OCI-M1 (cell line): ENCODE measurements at regions not wholly inside any gene's neighbourhood (a gene's known extent, or its start where the extent isn't known, plus 50 kb on each side); places are given as distances from the start of the nearest gene placed in this dataset.
"Not testable (repeated sequence)": the region's sequence is repeated elsewhere in the genome, so short reads cannot be mapped to it uniquely, and the experiment has no call there.

Experiments
- DNase-seq: peaks from one replicate; lab custom pipeline; 2025; lab: John Stamatoyannopoulos, UW

DNA sequence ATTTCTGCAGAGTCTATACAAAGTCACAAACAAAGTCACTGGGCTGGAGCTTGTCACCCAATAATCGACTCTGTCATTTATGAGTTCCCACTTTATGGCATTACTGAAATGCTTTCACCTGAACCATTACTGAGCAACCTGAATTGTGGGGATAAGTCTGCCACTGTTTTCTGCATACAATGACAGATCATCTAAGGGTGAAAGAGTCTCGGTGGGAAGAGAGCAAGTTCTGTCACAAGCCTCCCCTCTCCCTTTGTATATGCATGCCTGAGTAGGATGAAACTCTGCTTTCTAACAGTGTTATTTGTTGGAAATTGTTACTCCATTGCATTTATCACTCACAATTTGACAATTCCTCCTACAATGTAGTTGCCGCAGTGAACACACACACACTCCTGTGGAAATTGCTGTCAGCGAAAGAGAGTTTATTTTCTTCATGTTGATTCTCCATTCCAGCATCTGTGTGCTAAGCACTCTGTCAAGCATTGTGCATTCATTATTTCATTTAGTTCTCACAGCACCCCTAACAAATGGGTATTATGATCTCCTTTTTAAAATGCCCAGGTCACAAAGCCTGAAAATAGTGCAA, 1732.4 kb upstream of the CDH6 start:
- DNase-seq = no peak

DNA sequence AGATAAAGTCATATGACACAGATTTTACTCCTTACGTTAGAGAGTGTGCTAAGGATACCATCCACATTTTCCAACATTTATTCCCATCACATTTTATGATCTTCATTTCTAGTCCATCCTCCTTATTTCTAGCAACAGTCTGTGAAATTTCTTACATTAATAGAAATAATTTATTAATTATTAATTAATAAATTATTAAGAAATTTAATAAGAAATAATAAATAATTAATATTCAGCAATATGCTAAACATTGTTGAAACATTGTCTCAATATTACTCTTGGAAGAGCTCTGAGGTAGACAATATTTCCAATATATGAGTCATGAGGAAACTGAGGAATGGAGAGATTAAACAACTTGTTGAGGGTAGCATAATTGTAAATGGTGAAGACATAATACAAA, 1742.5 kb upstream of the CDH6 start:
- not testable (repeated sequence) for DNase-seq

DNA sequence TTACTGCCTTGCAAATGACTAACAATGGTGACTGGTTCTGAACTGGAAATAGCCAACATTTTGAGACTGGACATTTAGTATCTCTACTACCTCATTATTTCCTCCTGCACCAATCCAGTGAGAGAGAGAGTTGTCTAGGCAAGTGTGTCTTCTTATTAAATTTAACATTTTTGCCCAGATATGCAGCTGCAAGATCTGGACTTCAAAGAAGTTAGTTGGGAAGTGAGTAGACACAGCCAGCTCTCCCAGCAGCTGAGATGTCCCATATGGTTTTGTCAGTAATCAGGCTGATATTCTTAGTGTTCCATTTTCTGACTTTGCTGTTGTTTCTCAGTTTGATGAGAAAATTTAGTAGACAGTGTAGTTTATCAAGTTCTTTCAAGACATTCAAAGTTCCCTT, 1778.8 kb upstream of the CDH6 start:
- DNase-seq = no peak

DNA sequence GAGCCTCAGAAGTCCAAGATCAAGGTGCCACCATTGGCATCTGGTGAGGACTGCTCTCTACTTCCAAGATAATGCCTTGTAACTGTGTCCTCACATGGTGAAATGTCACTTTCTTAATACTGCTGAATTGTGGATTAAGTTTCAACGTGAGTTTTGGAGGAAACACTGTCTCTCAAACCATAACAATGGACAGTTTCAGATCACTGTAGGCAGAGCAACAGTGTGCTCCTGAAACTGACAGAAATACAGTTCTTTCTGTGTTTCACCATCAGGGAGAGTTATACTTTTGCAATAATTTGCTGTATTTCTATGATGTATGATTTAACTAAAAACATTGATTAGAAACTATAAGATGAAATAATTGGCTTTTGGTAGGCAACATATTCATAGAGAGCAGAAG, 1780.5 kb upstream of the CDH6 start:
- DNase-seq = no peak

DNA sequence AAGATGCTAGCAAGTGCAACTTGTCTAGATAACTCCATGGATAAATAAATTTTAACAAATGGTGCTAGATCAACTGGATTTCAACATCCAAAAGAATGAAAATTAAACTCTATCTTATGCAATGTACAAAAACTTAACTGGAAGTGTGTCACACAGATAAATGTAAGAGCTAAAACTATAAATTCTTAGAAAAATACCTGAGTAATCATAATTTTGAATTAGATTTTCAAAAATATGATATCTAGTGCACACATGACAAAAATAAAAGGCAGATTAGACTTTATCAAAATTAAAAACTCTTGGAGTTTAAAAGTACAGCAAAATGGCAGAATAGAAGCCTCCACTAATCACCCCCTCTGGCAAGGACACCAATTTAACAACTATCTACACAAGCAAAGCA, 1791.2 kb upstream of the CDH6 start:
- DNase-seq = no peak

DNA sequence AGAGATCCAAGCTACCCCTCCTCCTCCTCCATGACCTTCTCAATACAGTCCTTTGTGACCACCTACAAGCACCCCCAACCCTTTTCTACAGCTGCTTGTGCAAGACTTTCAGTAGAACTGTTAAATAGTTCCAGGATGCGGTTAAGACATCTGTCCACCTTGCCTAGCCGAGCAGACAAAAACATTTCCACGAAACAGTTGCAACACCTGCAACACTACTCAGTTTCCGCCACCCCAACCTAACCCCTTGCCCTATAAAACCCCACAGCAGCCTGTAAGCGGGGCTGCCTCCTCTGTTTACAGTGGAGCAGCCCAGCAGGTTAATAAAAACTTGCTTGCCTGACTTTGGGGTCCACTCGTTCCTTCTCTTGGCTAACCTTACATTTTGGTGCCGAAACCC, 1803.5 kb upstream of the CDH6 start:
- DNase-seq = no peak

DNA sequence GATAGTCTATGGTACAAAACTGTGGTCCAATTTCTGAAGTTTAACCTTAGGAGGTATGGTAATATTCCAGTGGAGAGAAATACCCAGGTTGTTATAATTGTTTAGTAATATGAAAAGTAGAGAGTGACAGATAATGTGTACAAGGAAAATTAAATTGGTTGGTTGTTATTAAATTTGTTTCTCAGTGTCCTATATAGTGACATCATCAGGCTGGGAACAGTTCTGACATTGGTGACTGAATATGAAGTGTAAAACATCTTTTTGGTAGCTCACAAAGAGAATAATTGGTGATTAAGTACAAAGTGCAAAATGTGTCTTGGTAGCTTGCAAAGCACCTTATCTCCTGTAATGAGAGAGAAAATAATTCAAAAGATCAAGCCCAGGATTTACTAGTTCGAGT, 1806.1 kb upstream of the CDH6 start:
- no peak for DNase-seq

DNA sequence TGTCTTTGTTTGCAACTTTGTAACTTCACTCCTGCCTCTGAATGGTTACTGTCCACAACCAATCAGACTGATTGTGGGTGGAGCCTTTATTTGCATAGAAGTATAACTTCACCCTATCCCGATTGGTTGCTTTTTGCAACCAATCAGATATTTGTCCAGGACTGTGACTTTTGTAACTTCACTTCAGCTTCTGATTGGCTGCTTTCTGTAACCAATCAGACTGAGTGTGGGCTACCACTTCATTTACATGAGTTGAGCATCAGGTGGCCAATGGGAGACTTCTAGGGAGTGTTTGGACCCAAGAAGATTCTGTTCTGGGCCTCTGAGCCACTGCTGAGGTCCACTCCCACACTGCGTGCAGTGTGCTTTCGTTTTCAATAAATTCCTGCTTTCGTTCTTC, 1810.7 kb upstream of the CDH6 start:
- peak; percentile 11 for DNase-seq

DNA sequence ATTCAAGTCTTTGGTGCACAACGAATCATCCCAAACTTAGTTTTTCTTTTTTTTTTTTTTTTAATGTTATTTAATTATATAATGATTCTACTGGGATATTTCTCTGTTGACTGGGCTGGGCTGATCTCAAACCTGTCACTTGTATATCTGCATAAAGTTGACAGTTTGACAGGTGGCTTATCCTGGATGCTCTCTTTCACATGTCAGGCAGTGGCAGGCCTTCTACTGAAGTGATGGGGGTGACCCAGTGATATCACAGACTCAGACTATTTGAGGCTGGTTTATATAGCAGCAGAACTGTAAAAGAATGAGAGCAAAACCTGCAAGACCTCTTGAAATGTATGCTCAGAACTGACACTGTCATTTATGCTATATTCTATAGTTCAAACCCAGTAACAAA, 1813.5 kb upstream of the CDH6 start:
- DNase-seq = no peak

DNA sequence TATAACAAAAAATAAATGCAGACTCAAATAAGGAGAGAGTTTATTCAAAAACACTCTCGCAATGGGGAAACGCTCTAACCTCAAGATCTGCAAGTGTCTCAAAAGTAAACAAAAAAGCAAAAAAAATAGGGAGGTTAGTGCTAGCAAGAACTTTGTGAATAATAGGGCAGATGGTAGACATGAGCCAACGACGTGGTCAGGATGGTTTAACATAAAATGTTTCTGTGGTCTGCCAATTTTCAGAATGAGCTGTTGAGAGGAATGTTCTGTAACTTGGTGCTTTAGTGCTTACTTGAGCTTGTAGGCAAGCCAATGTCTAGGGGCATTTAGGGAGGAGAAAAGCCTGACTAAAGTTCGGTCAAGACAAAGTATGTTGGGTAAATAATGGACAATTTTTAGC, 1813.9 kb upstream of the CDH6 start:
- DNase-seq = no peak

DNA sequence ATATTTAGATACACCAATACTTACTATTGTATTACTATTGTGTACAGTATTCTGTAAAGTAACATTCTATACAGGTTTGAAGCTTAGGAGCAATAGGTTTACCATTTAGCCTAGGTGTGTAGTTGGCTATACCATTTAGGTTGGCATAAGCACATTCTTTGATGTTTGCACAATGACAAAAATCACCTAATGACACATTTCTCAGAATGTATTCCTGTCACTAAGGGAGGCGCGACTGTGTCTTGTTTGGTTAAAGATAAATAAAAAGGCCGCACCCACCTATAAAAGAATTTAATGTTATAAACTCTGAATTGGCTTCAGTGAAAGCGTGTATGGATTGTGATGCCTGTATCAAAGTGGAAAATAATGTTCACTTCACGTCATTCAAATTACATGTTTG, 1815.4 kb upstream of the CDH6 start:
- DNase-seq = no peak

DNA sequence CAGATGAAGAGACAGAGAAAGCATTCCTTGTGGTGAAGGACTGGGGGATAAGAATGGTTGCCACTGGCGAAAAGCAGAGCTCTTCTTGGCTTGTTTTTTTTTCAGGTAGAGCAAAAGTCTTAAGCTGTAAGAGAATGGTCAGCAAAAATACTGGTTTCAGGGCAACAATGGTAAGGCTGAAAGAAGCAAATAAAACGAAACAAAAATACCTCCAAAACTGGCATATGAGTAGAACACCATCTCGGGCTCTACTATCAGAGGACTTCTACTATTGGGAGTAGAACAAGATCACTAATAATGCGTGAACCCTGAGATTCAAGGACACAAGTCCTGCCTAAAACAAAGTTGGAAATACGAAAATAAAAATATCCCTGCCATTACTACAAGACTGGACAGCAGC, 1823.2 kb upstream of the CDH6 start:
- no peak for DNase-seq

DNA sequence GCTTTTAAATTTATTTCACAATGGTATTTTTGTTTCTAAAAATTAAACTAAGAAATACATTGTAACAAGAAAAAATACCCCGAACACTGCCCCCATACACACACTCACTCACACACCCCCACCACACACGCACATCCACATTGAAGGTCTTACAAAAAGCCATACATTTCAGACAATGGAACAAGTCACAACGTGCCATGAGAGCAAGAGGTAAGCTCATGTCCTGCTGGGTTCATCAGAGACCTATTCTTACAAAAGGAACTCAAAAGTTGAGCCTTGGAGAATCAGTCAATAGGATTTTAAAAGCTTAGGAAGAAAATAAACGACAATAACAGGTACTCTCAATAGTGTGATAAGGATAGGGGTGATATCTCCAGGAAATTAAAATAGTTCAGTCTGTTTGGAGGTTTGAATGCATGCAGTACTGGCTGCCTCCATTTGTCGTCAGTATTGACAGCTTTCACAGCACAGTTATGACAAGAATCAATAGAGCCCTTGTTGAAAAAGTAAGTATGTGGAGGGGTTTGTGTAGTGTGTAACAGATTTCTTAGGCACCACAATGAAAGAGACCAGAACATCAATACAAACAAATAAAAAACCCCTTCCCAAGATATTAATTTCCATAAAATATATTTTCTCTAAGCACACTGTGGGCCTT, 1826.2 kb upstream of the CDH6 start:
- DNase-seq = peak; percentile 65

DNA sequence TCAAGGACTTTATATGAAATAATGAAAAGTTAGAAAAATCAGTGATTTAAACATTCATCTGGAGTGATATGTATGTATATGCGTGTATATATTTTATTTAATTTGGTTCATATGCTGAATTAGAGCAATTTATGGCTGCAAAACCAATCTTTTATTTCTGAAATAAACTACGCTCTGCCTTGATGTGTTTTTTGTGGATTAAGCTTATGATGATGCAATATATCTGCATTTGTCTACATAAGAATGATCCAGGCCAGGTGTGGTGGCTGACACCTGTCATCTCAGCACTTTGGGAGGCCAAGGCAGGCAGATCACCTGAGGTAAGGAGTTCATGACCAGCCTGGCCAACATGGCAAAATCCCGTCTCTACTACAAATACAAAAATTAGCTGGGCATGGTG, 1842.3 kb upstream of the CDH6 start:
- DNase-seq = no peak

DNA sequence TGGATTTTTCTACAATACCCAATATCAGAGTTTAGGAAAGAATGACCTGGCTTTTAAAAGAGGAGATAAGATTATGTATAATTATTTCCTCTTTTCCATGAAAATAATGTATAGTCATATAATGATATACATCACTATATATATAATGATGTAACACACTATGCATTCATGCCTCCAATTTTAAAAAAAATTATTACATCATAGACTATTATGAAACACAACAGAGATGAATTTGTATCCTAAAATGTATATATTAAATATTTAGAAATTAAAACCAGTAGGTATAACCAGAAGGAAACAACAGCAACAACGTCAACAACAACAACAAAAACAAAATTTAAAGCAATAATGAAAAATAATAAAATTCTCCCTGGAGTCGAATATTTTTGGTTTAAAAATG, 1856.5 kb upstream of the CDH6 start:
- no peak for DNase-seq

DNA sequence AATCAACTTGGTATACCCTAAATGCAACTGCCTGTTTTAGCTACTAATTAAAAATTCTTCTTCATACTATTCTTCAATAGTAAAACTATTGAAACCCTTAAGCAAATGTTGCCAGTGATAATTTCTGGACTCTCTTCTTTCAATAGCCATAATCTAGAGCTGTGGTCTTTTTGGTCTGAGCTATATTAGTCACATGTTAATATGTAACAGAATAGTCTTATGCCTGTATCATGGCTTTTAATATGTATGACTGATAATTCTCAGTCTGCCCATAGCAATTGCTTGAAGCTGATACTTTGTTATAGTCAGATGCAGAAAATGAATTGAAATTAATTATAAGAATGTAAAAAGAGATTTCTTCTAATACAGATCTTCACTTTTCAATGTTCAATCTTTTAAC, 1871.9 kb upstream of the CDH6 start:
- no peak for DNase-seq

DNA sequence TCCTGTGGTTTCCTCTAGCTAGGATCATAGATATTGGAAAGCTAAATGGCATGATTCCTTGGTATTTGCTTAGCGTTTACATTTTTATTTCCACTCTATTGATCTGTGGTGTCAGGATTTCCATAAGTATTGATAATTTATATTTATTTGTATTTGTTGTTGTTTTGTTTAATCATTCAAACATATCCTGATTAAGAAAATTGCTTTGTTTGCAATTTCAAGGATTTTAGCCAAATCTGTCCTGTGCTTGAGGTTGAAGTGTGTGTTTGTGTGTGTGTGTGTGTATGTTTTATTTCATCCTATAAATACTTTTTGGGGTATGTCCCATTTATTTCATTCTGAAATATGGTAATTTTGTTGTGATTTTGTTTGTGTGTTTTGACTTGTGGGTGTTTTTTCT, 1884.1 kb upstream of the CDH6 start:
- DNase-seq = no peak

DNA sequence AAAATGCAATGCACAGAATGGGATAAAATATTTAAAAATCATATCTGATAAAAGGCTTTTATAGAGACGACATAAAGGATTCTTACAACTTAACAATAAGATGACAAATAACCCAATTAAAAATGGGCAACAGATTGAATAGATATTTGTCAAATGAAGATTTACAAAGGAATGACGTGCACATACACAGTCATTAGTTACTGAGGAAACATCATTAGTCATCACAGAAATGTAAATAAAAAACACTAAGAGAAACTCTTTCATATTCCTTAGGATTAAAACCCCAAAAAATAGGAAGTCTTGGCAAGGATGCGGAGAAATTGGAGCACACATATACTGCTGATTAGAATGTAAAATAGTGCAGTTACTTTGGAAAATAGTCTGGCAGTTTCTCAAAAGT, 1886.0 kb upstream of the CDH6 start:
- DNase-seq = no peak

DNA sequence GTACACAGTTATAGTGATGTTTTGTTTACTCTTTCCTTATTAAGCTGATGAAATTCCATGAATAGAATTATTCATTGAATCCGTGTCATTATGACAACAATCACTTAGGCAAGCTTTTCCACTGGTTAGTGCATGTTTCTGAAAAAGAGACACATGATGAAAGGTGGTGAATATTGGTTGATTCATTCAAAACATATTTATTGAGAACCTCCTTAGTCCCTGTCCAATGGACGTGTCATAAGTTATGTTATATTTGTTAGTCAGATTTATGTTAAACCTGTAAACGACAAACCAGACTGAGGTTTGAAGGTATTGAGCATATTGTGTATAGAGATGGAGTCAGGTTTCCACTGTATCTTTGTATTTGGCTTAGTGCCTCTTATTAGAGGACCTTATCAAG, 1888.9 kb upstream of the CDH6 start:
- DNase-seq = no peak

DNA sequence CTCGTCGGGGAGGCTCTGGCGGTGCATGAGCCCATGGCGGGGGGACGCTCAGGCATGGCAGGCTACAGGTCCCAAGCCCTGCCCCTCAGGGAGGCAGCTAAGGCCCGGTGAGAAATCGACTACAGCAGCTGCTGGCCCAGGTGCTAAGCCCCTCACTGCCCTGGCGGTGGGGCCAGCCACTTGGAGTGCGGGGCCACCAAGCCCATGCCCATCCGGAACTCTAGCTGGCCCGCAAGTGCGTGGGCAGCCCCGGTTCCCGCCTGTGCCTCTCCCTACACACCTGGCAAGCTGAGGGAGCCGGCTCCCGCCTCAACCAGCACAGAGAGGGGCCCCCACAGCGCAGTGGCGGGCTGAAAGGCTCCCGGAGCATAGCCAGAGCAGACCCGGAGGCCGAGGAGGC, 1896.9 kb upstream of the CDH6 start:
- no peak for DNase-seq

DNA sequence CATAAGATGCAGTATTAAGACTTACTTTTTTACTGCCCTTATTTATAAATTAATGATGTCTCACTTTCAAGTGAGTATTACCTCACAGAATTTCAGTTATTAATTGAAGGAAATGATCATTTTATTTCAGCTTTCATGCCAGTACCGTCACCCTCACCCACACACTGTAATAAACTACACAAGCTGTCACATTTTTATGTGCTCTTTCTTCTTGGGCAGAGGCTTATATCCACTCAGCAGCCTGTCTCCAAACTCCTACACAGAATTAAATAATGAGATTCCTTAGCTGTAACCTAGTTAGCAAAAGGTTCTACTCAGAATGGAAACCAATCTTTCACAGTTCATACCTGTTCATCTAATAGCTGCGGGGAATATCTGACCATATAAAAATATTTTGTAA, 1915.8 kb upstream of the CDH6 start:
- no peak for DNase-seq

DNA sequence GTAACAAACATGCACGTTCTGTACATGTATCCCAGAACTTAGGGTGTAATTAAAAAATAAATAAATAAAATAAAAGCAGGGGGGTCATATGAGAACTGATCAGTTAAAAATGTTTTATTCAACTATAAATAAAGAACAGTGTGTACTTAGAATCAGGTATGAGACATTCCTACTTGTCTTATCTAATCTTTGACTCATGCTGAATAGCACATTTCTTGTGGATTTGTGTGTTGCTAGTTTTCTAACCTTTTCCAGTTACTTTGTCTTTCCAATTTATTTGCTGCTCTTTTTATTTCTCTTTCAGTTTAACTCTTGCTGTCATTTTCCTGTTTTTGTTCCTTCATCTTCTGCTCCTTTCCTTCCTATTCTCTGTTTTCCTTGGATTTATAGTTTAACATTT, 1917.1 kb upstream of the CDH6 start:
- DNase-seq = no peak

DNA sequence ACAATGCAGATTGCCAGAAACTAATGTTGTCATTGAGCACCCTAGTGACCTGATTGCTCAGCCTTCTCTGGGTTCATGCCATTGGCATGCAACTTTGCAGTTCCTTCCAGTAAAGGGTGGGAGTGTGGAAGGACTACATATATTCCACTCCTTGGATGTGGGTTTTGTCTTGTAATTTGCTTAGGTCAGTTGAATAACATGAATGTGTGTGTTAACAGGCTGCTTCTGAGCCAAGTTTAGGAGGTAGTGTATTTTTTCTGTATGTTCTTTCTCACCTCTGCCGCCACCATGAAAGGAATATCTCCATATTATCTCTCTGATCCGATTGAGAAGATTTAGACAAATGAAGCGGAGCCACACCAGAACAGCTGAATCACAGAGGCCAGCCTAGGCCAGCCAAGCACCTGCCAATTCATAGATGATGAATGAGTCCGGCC, 1929.6 kb upstream of the CDH6 start:
- no peak for DNase-seq

DNA sequence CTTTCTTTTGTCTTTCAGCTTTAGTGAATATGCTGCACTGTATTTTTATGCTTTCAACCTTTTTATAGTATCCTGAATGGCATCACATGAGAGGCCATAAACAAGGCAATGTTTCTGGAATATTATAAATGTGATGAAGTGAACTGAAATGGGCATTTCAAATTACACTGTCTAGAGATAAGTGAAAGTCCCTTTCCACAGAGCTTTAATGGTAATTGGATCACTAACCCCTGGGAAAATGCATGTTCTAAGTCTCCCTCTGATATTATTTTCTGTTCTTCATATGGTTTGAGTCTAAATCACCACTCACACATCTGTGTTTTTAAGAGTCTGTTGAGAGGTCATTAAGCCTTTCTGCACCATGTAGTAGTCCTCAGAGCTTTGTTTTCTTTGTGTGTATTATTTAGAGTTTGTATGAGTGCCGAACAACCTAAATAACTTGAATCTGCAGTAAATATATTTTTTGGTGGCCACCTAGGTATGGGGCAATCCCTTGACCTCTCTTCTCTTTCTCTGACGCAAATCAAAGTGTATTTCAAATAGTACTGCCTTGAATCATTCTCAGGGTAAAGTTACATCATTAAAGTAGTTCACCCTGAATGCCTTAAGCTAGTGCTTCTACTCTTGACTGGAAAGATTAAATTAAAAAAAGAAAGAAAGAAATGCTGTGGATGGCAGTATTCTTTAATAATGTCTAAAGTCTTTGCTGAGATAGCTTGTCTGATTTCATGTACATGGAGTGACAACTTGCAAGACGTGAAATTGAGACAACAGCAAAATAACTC, 1931.0 kb upstream of the CDH6 start:
- DNase-seq = no peak
